H9 (cell line): ENCODE measurements at regions not wholly inside any gene's neighbourhood (a gene's known extent, or its start where the extent isn't known, plus 50 kb on each side); places are given as distances from the start of the nearest gene placed in this dataset.

ENCODE experiments used
- DNase-seq: peaks from one replicate; pipeline ENCODE4 v3.0.0-alpha.2; 2017
- H2AFZ ChIP-seq: one replicate; pipeline ENCODE4 v1.6.1; 2013; ENCODE audit warnings: mild to moderate bottlenecking, low read length, control low read depth, moderate library complexity
- H2AK5ac ChIP-seq: 2 replicates; pipeline ENCODE4 v1.6.1; 2013; ENCODE audit warnings: low read length, control low read depth, mixed read lengths; ENCODE audit not compliant: insufficient read length
- H2BK120ac ChIP-seq: one replicate; pipeline ENCODE4 v1.6.1; 2013; ENCODE audit warnings: low read depth, mild to moderate bottlenecking, low read length, control low read depth, inconsistent platforms; ENCODE audit not compliant: poor library complexity, severe bottlenecking
- H2BK12ac ChIP-seq: 2 replicates; pipeline ENCODE4 v1.6.1; 2013; ENCODE audit warnings: low read length, control low read depth, mixed read lengths, low read depth; ENCODE audit not compliant: insufficient read length
- H2BK15ac ChIP-seq: 2 replicates; pipeline ENCODE4 v1.6.1; 2013; ENCODE audit warnings: low read depth, low read length, control low read depth
- H2BK20ac ChIP-seq: one replicate; pipeline ENCODE4 v1.6.1; 2013; ENCODE audit warnings: low read depth, mild to moderate bottlenecking, low read length, control low read depth, inconsistent platforms; ENCODE audit not compliant: poor library complexity, severe bottlenecking
- H2BK5ac ChIP-seq: 2 replicates; pipeline ENCODE4 v1.6.1; 2013; ENCODE audit warnings: low read length, control low read depth, mixed read lengths; ENCODE audit not compliant: insufficient read length
- H3K14ac ChIP-seq: 2 replicates; pipeline ENCODE4 v1.6.1; 2013; ENCODE audit warnings: low read length, control low read depth; ENCODE audit not compliant: insufficient read depth
- H3K18ac ChIP-seq: 2 replicates; pipeline ENCODE4 v1.6.1; 2013; ENCODE audit warnings: low read depth, mild to moderate bottlenecking, mixed read lengths, low read length, control low read depth; ENCODE audit not compliant: insufficient read length
- H3K23ac ChIP-seq: 2 replicates; pipeline ENCODE4 v1.6.1; 2013; ENCODE audit warnings: low read length, control low read depth, mixed read lengths, low read depth; ENCODE audit not compliant: insufficient read length
- H3K23me2 ChIP-seq: 2 replicates; pipeline ENCODE4 v1.6.1; 2013; ENCODE audit warnings: low read depth, mild to moderate bottlenecking, mixed read lengths, low read length, control low read depth; ENCODE audit not compliant: insufficient read length, poor library complexity, severe bottlenecking
- H3K27ac ChIP-seq: 2 replicates; pipeline ENCODE4 v1.5.1; 2013; ENCODE audit warnings: low read length, control low read depth, mixed read lengths, low read depth; ENCODE audit not compliant: insufficient read length
- H3K27me3 ChIP-seq: 2 replicates; pipeline ENCODE4 v1.6.1; 2013; ENCODE audit warnings: low read length, control low read depth, inconsistent platforms; ENCODE audit not compliant: insufficient read depth
- H3K4ac ChIP-seq: 2 replicates; pipeline ENCODE4 v1.6.1; 2013; ENCODE audit warnings: low read depth, mild to moderate bottlenecking, control low read depth, inconsistent platforms, low read length, moderate library complexity
- H3K4me1 ChIP-seq: 2 replicates; pipeline ENCODE4 v1.6.1; 2013; ENCODE audit warnings: low read length, control low read depth, inconsistent platforms; ENCODE audit not compliant: insufficient read depth
- H3K4me2 ChIP-seq: 2 replicates; pipeline ENCODE4 v1.6.1; 2013; ENCODE audit warnings: low read length, control low read depth, mixed read lengths; ENCODE audit not compliant: insufficient read length, insufficient read depth
- H3K56ac ChIP-seq: 2 replicates; pipeline ENCODE4 v1.6.1; 2013; ENCODE audit warnings: low read depth, mild to moderate bottlenecking, mixed read lengths, low read length, control low read depth; ENCODE audit not compliant: insufficient read length
- H3K79me1 ChIP-seq: 2 replicates; pipeline ENCODE4 v1.6.1; 2013; ENCODE audit warnings: low read depth, mild to moderate bottlenecking, moderate library complexity, low read length, control low read depth, inconsistent platforms; ENCODE audit not compliant: insufficient read depth, poor library complexity, severe bottlenecking
- H3K79me2 ChIP-seq: 2 replicates; pipeline ENCODE4 v1.6.1; 2013; ENCODE audit warnings: low read length, control low read depth, inconsistent platforms; ENCODE audit not compliant: insufficient read depth
- H3K9ac ChIP-seq: 2 replicates; pipeline ENCODE4 v1.6.1; 2013; ENCODE audit warnings: low read length, control low read depth, mixed read lengths; ENCODE audit not compliant: insufficient read length; ENCODE audit errors: extremely low read depth
- H3K9me3 ChIP-seq: one replicate; pipeline ENCODE4 v1.6.1; 2013; ENCODE audit warnings: low read depth, low read length, inconsistent platforms; ENCODE audit not compliant: control insufficient read depth
- H3T11ph ChIP-seq: one replicate; pipeline ENCODE4 v1.6.1; 2013; ENCODE audit warnings: mild to moderate bottlenecking, low read length, control low read depth, inconsistent platforms
- H4K20me1 ChIP-seq: one replicate; pipeline ENCODE4 v1.6.1; 2013; ENCODE audit not compliant: control insufficient read depth, insufficient read length, insufficient read depth
- H4K5ac ChIP-seq: 2 replicates; pipeline ENCODE4 v1.6.1; 2013; ENCODE audit warnings: low read depth, mild to moderate bottlenecking, mixed read lengths, low read length, control low read depth; ENCODE audit not compliant: insufficient read length
- H4K8ac ChIP-seq: replicated peaks from 2 replicates; pipeline ENCODE4 v1.6.1; 2013; ENCODE audit warnings: low read length, control low read depth, mixed read lengths, low read depth; ENCODE audit not compliant: insufficient read length
- H4K91ac ChIP-seq: 2 replicates; pipeline ENCODE4 v1.6.1; 2013; ENCODE audit warnings: low read depth, mild to moderate bottlenecking, moderate library complexity, mixed read lengths, low read length, control low read depth; ENCODE audit not compliant: insufficient read length
- H3K27ac Mint-ChIP-seq, 3 experiments: 2 replicates in 2 of 3; 3 replicates in 1 of 3; pipeline ENCODE4 v1.8.0; 2020 to 2021; ENCODE audit warnings: mixed read lengths in 3 of 3, mild to moderate bottlenecking in 1 of 3, moderate library complexity in 1 of 3
- H3K27me3 Mint-ChIP-seq: 2 replicates; pipeline ENCODE4 v1.8.0; 2021; ENCODE audit warnings: low read depth, mild to moderate bottlenecking, moderate library complexity, mixed read lengths
- H3K36me3 Mint-ChIP-seq, 3 experiments: 2 replicates in 2 of 3; 3 replicates in 1 of 3; pipeline ENCODE4 v1.8.0; 2020 to 2021; ENCODE audit warnings: low read depth in 3 of 3, mixed read lengths in 3 of 3; ENCODE audit not compliant: insufficient read depth in 1 of 3
- H3K4me1 Mint-ChIP-seq, 2 experiments: 2 replicates each; pipeline ENCODE4 v1.8.0; 2020; ENCODE audit warnings: mixed read lengths in 2 of 2
- H3K4me3 Mint-ChIP-seq, 2 experiments: 2 replicates in 1 of 2; 3 replicates in 1 of 2; pipeline ENCODE4 v1.8.0; 2020 to 2021; ENCODE audit warnings: mild to moderate bottlenecking in 2 of 2, mixed read lengths in 2 of 2, moderate library complexity in 1 of 2
- H3K9me3 Mint-ChIP-seq, 2 experiments: 2 replicates in 1 of 2; 3 replicates in 1 of 2; pipeline ENCODE4 v1.8.0; 2020; ENCODE audit warnings: mild to moderate bottlenecking in 2 of 2, mixed read lengths in 2 of 2, moderate library complexity in 1 of 2
- CTCF ChIP-seq: fragments of 200-600 bp; sonication (generic); conservative IDR thresholded peaks from 3 replicates; pipeline ENCODE4 v1.8.0; 2021; ENCODE audit warnings: antibody characterized with exemption, mild to moderate bottlenecking

- no peak overlapping the region for H3K27ac Mint-ChIP-seq
- no peak overlapping the region for H3K9ac ChIP-seq
- H3K27me3 ChIP-seq: no peaks in the 10 kb centered on the region
These were observed 897.3 kb upstream of the EPHA5 start for GRCh38 chr4:66567551-66567950.

More at GRCh38 chr4:66567551-66567950, 897.3 kb upstream of the EPHA5 start:
- Histone ChIP-seq H4K8ac (no peak overlapping the region), H2BK120ac (no peak overlapping the region), H3K4me2 (no peak overlapping the region), H4K5ac (no peak overlapping the region), H3K4ac (no peak overlapping the region), H3K56ac (no peak overlapping the region), H2BK12ac (no peak overlapping the region), H3K14ac (no peak overlapping the region), H3K4me1 (no peaks in the 10 kb centered on the region), H3K79me2 (no peaks in the 10 kb centered on the region), H2BK5ac (no peak overlapping the region), H3K23ac (no peak overlapping the region), H2BK20ac (no peak overlapping the region), H3T11ph (no peak overlapping the region), H2AK5ac (no peak overlapping the region), H2AFZ (no peak overlapping the region), H2BK15ac (no peak overlapping the region), H3K18ac (no peak overlapping the region), H4K20me1 (no peaks in the 10 kb centered on the region), H3K27ac (no peak overlapping the region), H4K91ac (no peak overlapping the region), H3K9me3 (no peaks in the 10 kb centered on the region), H3K79me1 (no peaks in the 10 kb centered on the region), H3K23me2 (no peaks in the 10 kb centered on the region)
- H3K4me1 Mint-ChIP-seq: no peaks in the 10 kb centered on the region
- no peak overlapping the region for H3K4me3 Mint-ChIP-seq
- TF ChIP-seq CTCF: no peak
- H3K27me3 Mint-ChIP-seq: no peaks in the 10 kb centered on the region
- H3K36me3 Mint-ChIP-seq: no peaks in the 10 kb centered on the region
- no peaks in the 10 kb centered on the region for H3K9me3 Mint-ChIP-seq
- no peak for DNase-seq
